GM11168 (cell line): ENCODE measurements at regions not wholly inside any gene's neighbourhood (a gene's known extent, or its start where the extent isn't known, plus 50 kb on each side); places are given as distances from the start of the nearest gene placed in this dataset.

ENCODE experiments used
- in situ Hi-C: fragments of 300-500 bp; cut with MboI; formaldehyde crosslinking; loops from one replicate; pipeline ENCODE4 v1.12.0; 2022; ENCODE audit warnings: low sequenced_read_pairs; ENCODE audit not compliant: unreplicated experiment

DNA sequence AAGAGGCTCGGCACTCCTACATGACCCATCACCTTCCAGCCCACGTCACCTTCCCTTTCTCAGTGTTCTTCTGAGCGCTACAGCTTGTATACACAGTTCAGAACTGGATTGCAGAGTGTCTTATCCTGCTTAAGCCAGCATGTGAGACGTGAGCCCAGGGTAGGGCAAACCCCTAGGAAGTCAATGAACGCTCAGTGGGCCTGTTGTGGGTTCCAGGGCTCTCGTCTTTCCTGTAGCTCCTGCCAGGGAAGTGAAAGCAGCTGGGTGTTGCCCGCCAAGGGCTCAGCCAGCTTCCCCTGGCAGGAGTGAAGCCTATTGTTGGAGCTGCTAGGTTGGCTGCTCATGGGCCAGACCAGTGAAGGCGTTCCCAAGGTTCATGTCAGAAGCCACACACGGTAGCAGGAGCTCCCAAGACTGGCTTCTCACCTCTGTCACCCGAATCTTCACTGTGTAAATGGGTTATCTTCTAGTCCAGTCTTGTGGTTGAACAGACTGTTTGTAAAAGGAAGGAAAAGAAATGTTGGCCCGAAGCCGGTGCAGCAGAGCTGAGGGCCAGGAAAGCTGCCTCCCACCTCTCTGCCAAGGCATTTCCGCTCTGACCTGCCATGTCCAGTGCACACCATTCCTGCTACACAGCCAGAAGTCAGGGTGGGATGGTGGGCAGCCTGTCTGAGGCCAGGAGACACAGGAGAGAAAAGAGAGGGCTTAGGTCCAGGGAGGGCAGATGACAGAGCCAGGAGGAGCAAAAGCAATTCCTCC is 69.6 kb upstream of the RMDN2 start:
- in situ Hi-C loops, result no loop called here

- in situ Hi-C loops, result no loop called here
Observed at GRCh38 chr2:37856101-37856751, 68.9 kb upstream of the RMDN2 start.

GRCh38 chr2:37857575-37858399 is 67.3 kb upstream of the RMDN2 start:
- in situ Hi-C loops, result no loop called here

DNA sequence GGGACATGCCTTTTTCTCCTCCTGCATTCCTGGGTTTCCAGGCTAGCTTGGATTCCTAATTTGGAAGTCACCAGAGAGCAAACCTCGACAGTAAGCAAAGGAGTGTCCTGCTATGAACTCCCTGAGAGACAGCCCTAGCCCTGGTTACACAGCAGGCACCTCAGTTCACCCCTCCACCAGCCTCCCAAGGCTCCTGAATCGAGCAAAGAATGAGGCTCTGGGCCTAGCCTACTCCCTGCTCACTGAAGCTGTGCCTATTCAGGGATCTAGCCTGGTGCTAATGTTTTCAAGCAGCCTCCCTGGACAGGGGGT is 66.7 kb upstream of the RMDN2 start:
- in situ Hi-C loops, result no loop called here

GRCh38 chr2:37858725-37859267 is 66.3 kb upstream of the RMDN2 start:
- in situ Hi-C loops, result no loop called here

GRCh38 chr2:37862620-37863019 is 62.5 kb upstream of the RMDN2 start:
- in situ Hi-C loops, result no loop called here

DNA sequence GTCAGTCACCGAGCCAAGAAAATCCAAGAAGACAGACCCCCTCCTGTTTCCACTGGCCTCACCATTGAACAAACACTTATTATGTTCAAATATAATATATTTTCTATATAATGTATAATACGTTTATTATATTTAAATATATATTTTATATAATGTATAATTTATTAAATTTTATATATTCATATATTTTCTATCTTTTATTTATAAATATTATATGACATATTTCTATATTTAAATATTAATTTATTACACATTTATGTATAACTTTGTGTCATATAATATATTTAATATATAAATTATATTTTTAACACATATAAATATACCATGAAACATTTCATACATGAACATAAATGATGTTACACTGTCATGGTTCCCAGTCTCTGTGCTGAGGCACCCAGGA is 60.9 kb upstream of the RMDN2 start:
- in situ Hi-C loops, result no loop called here

GRCh38 chr2:37865640-37866039 is 59.4 kb upstream of the RMDN2 start:
- in situ Hi-C loops, result no loop called here

DNA sequence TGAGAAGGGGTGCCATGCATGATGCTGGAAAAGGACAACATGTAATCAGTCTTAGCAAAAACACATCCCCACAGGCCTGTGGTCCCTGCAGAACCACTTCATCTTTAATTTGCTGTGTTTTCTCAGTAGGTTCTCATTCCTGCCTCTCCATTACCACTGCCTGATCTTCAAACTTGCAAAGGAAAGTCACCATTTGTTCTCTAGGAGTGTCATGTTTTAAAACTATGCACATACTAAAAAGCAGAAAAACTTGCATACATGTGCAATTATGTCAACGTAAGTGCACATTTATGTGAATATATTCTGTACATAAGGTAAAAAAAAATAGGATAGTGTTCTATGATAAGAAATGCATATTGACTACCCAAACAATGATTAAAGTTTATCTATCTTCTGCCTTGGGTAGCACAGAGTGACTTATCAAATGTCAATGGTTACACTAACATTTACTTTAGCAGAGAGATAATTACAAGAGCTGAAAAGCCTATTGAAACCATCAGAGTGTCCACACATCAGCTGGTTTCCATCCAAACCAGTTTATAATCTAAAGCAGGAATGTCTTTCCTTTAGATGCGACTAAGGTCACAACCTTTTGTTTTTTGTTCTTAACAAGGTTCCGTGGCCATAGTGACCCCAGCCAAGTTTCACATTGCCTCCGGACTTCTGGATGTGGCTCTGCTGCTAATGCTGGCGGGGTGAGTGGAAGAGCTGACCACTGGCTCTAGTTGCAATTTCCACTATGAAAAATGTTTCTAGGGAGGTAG is 58.7 kb upstream of the RMDN2 start:
- in situ Hi-C loops, result no loop called here

DNA sequence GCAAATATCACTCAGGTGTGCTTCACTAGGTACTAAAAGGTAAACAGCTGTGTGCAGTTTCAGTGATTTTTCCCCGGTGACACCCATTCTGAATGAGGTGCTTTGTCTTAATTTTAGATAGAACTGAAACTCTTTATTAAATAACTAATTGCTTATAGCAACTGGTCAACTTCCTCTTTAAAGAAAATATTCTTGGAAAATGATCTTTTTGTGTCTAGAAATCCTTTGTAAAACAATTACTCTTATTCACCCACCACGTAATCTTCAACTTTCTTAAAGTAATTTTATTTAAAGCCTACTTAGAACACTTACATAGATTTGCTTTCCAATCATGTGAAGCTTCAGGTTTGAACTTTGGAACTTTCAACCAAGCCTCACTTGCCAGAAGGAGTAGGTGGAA is 57.9 kb upstream of the RMDN2 start:
- in situ Hi-C loops, result no loop called here

- in situ Hi-C loops, result no loop called here
Observed at GRCh38 chr2:37868866-37869265, 56.2 kb upstream of the RMDN2 start.

DNA sequence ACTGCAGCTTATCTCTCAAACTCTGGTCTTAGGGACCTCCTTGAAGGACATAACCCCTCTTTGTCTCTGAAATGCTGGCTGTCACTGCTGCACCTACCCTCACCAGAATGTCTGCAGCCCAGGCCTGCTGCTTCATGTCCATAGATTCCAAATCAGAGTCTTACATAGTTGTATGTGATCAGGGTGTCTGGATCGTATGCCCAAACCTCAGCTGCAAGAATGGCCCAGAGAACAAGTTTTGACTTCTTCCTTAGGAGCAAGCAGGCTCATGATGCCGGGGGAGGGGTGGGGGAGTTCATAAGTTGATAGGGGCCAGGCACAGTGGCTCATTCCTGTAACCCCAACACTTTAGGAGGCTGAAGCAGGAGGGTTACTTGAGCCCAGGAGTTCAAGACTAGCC is 55.8 kb upstream of the RMDN2 start:
- in situ Hi-C loops, result no loop called here

- in situ Hi-C loops, result no loop called here
Observed at GRCh38 chr2:37869771-37870170, 55.3 kb upstream of the RMDN2 start.

GRCh38 chr2:37870829-37871228 is 54.3 kb upstream of the RMDN2 start:
- in situ Hi-C loops, result no loop called here

GRCh38 chr2:37871456-37872191 is 53.5 kb upstream of the RMDN2 start:
- in situ Hi-C loops, result no loop called here

GRCh38 chr2:37872192-37872750 is 52.8 kb upstream of the RMDN2 start:
- in situ Hi-C loops, result no loop called here

GRCh38 chr2:37873229-37873628 is 51.9 kb upstream of the RMDN2 start:
- in situ Hi-C loops, result no loop called here

DNA sequence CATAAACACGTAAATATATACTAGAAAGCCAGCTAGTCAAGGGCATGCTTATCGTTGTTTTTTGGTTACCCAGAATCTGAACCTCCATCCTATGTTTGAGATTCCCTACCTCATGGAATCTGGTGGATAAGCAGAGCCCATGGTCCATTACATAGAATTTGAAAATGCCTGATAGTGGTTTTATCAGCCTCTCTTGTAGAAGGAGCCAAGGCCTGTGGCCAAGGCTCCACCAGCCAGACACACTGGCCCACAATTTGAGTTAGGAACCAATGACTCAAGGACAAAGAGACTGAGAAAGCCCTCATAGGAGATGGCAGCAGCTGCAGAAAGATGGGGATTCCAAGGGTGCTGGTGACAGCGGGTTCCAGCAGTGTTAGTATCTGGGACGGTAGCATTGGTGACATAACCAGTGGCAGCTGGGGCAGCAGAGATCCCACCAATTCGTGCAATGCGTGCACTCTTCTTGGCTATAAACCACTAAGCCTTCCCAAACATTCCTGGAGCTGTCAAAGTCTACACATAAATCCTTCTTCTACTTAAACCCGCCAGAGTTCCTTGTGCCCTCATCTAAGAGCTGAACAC is 51.2 kb upstream of the RMDN2 start:
- in situ Hi-C loops, result no loop called here

DNA sequence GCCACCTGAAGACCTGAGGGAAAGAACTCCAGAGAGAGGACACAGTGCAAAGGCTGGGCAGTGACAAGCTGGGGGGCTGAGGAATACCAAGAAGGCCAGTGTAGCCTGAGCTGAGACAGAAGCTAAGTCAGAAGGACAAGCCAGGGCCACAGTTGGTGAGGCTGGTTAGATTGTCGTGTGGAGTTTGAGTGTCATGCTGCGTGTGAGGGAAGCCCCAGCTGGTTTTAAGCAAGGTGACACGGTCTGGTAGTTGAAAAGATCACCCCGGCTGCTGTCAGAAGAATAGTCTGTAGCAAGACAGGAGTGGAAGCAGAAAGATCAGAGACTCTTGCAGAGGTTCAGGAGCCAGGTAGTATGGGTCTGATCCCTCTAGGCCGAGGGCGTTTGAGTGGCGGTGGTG is 50.6 kb upstream of the RMDN2 start:
- in situ Hi-C loops, result no loop called here
